CD14-positive monocyte (primary cell): ENCODE measurements at regions not wholly inside any gene's neighbourhood (a gene's known extent, or its start where the extent isn't known, plus 50 kb on each side); places are given as distances from the start of the nearest gene placed in this dataset.
A peak's percentile ranks its signal among the peaks of the same experiment; 100 is the strongest.

Source experiments
- DNase-seq, 3 donors: peaks; one replicate each; pipeline ENCODE4 v3.0.0-alpha.2; 2011 to 2022
- H2AFZ ChIP-seq: 2 replicates; pipeline ENCODE4 v1.6.0; 2012; ENCODE audit warnings: mild to moderate bottlenecking, low read depth, low read length, inconsistent platforms; ENCODE audit not compliant: insufficient read depth, poor library complexity, severe bottlenecking
- H3K27ac ChIP-seq, 2 donors: 1 replicate in 1 of 2; 2 replicates in 1 of 2; pipeline ENCODE4 v1.5.1; 2012 to 2013; ENCODE audit warnings: low read length in 2 of 2, control low read depth in 1 of 2, inconsistent platforms in 1 of 2, low read depth in 1 of 2, mild to moderate bottlenecking in 1 of 2
- H3K27me3 ChIP-seq, 2 donors: one replicate each; pipeline versions ENCODE4 v1.6.0 to v1.6.1; 2011 to 2013; ENCODE audit warnings: low read length in 2 of 2; ENCODE audit not compliant: control insufficient read depth in 2 of 2, insufficient read depth in 2 of 2
- H3K36me3 ChIP-seq, 2 donors: replicated peaks in 1 of 2; 1 replicate in 1 of 2; 2 replicates in 1 of 2; pipeline versions ENCODE4 v1.5.1 to v1.6.1; 2012 to 2013; ENCODE audit warnings: low read length in 2 of 2, control low read depth in 1 of 2, inconsistent platforms in 1 of 2, mild to moderate bottlenecking in 1 of 2; ENCODE audit not compliant: insufficient read depth in 2 of 2, control insufficient read depth in 1 of 2
- H3K4me1 ChIP-seq, 2 donors: 1 replicate in 1 of 2; 2 replicates in 1 of 2; pipeline versions ENCODE4 v1.5.1 to v1.6.1; 2012 to 2013; ENCODE audit warnings: low read length in 2 of 2, control low read depth in 1 of 2, inconsistent platforms in 1 of 2, mild to moderate bottlenecking in 1 of 2, moderate library complexity in 1 of 2; ENCODE audit not compliant: insufficient read depth in 2 of 2, control insufficient read depth in 1 of 2
- H3K4me2 ChIP-seq: replicated peaks from 2 replicates; pipeline ENCODE3; 2012; ENCODE audit warnings: low read length, moderate library complexity, mild to moderate bottlenecking; ENCODE audit not compliant: poor library complexity, severe bottlenecking; ENCODE audit errors: extremely low read depth
- H3K4me3 ChIP-seq, 3 experiments: fragments of 200-600 bp in 1 of 3; sonication (generic) in 1 of 3; replicated peaks in 1 of 3; 1 replicate in 2 of 3; 2 replicates in 1 of 3; pipeline ENCODE4 v1.5.1; 2011 to 2013; ENCODE audit warnings: low read length in 3 of 3, mild to moderate bottlenecking in 3 of 3, control low read depth in 2 of 3, low read depth in 2 of 3, inconsistent platforms in 1 of 3, moderate library complexity in 1 of 3
- H3K79me2 ChIP-seq: 2 replicates; pipeline ENCODE4 v1.6.0; 2012; ENCODE audit warnings: mild to moderate bottlenecking, control low read depth, inconsistent platforms, low read length, moderate library complexity; ENCODE audit not compliant: insufficient read depth
- H3K9ac ChIP-seq: 2 replicates; pipeline ENCODE4 v1.6.0; 2017; ENCODE audit warnings: low read length, mild to moderate bottlenecking; ENCODE audit not compliant: insufficient read depth, poor library complexity, severe bottlenecking
- H3K9me3 ChIP-seq, 2 donors: replicated peaks in 1 of 2; 1 replicate in 1 of 2; 2 replicates in 1 of 2; pipeline versions ENCODE4 v1.5.1 to v1.6.1; 2012 to 2013; ENCODE audit warnings: low read length in 2 of 2, control low read depth in 1 of 2; ENCODE audit not compliant: control insufficient read depth in 1 of 2, insufficient read depth in 1 of 2
- H4K20me1 ChIP-seq: 2 replicates; pipeline ENCODE4 v1.6.0; 2012; ENCODE audit warnings: mild to moderate bottlenecking, low read length, control low read depth, moderate library complexity; ENCODE audit not compliant: insufficient read depth
- H3K27ac Mint-ChIP-seq, 7 donors: one replicate each; pipeline ENCODE4 v1.8.0; 2020; ENCODE audit warnings: mild to moderate bottlenecking in 7 of 7, mixed read lengths in 7 of 7, moderate library complexity in 6 of 7, inconsistent platforms in 2 of 7
- H3K27me3 Mint-ChIP-seq, 3 donors: one replicate each; pipeline ENCODE4 v1.8.0; 2021 to 2022; ENCODE audit warnings: low read depth in 3 of 3, mild to moderate bottlenecking in 3 of 3, mixed read lengths in 3 of 3, moderate library complexity in 3 of 3, inconsistent platforms in 1 of 3
- H3K36me3 Mint-ChIP-seq, 2 donors: one replicate each; pipeline ENCODE4 v1.8.0; 2020; ENCODE audit warnings: mixed read lengths in 2 of 2, inconsistent platforms in 1 of 2, mild to moderate bottlenecking in 1 of 2
- H3K4me1 Mint-ChIP-seq: one replicate; pipeline ENCODE4 v1.8.0; 2020; ENCODE audit warnings: mild to moderate bottlenecking, mixed read lengths
- H3K4me3 Mint-ChIP-seq, 2 donors: one replicate each; pipeline ENCODE4 v1.8.0; 2020; ENCODE audit warnings: mild to moderate bottlenecking in 2 of 2, mixed read lengths in 2 of 2, moderate library complexity in 1 of 2
- H3K9me3 Mint-ChIP-seq, 7 donors: one replicate each; pipeline ENCODE4 v1.8.0; 2020 to 2022; ENCODE audit warnings: mixed read lengths in 7 of 7, mild to moderate bottlenecking in 6 of 7, moderate library complexity in 6 of 7, inconsistent platforms in 2 of 7
- WGBS: methylation state at CpG from one replicate; pipeline ENCODE4 v1.1.5; 2013; ENCODE audit warnings: missing lambda C conversion rate; ENCODE audit not compliant: insufficient coverage; 5-methylcytosine and 5-hydroxymethylcytosine counted together
- intact Hi-C, 2 donors: fragments of 100-400 bp; cut with micrococcal nuclease; formaldehyde crosslinking; loops; one replicate each; pipeline versions ENCODE4 v1.15.0 to v1.15.1; 2023
- TF ChIP-seq, protein P1 (sequence below): fragments of 200-600 bp; IDR thresholded peaks from one replicate; pipeline ENCODE4 v1.8.0; 2022; ENCODE audit warnings: antibody characterized with exemption, mild to moderate bottlenecking

DNA sequence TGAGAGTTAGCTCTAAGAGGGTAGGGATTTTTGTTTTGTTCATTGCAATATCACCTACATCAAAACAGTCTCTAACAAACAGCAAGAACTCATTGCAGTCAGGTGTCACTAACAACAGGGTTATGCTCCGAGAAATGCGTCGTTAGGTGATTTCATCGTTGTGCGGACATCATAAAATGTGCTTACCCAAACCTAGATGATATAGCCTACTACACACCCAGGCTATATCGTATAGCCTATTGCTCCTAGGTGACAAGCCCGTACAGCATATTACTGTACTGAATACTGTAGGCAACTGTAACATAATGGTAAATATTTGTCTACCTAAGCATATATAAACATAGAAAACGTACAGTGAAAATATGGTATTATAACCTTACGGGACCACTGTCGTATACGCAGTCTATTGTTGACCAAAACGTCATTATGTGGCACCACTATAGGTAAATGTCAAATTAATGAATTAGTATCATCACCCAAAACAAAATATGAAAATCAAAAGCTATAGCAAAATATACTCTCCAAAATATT lies 49.9 kb upstream of the TAB2 start:
- peaks cover 3% of the 10 kb centered on the region for H3K79me2 ChIP-seq
- peaks cover 0 to 3% (median 0%) of the 10 kb centered on the region in 3 donors for H3K27me3 Mint-ChIP-seq
- peaks cover 68% of the 10 kb centered on the region for H3K4me1 Mint-ChIP-seq
- DNase-seq: no peak
- no peaks in the 10 kb centered on the region for H3K36me3 Mint-ChIP-seq
- H3K9me3 Mint-ChIP-seq: peaks cover 0 to 3% (median 0%) of the 10 kb centered on the region in 7 donors
- intact Hi-C loops: no loop called here
- peak overlapping the region in 1 of 3 experiments; percentile 53 for H3K4me3 ChIP-seq
- TF ChIP-seq, protein P1, sequence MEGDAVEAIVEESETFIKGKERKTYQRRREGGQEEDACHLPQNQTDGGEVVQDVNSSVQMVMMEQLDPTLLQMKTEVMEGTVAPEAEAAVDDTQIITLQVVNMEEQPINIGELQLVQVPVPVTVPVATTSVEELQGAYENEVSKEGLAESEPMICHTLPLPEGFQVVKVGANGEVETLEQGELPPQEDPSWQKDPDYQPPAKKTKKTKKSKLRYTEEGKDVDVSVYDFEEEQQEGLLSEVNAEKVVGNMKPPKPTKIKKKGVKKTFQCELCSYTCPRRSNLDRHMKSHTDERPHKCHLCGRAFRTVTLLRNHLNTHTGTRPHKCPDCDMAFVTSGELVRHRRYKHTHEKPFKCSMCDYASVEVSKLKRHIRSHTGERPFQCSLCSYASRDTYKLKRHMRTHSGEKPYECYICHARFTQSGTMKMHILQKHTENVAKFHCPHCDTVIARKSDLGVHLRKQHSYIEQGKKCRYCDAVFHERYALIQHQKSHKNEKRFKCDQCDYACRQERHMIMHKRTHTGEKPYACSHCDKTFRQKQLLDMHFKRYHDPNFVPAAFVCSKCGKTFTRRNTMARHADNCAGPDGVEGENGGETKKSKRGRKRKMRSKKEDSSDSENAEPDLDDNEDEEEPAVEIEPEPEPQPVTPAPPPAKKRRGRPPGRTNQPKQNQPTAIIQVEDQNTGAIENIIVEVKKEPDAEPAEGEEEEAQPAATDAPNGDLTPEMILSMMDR: no peak
- peaks cover 71 to 73% of the 10 kb centered on the region in 2 donors for H3K4me1 ChIP-seq
- H3K4me2 ChIP-seq: no peak overlapping the region
- no peak overlapping the region for H2AFZ ChIP-seq
- 94% methylated on average over 4 of the region's 12 CpGs for WGBS
- H3K27me3 ChIP-seq: no peaks in the 10 kb centered on the region
- H3K36me3 ChIP-seq: no peaks in the 10 kb centered on the region
- H3K4me3 Mint-ChIP-seq: no peak overlapping the region
- H3K9ac ChIP-seq: no peak overlapping the region
- peak overlapping the region in 1 of 2 donors; percentile 86 for H3K27ac ChIP-seq
- H3K27ac Mint-ChIP-seq: peak overlapping the region in 4 of 7 donors; percentile 78 to 91 (median 88)
- no peaks in the 10 kb centered on the region for H3K9me3 ChIP-seq
- no peaks in the 10 kb centered on the region for H4K20me1 ChIP-seq
